ENCODE measurements at regions not wholly inside any gene's neighbourhood (a gene's known extent, or its start where the extent isn't known, plus 50 kb on each side); places are given as distances from the start of the nearest gene placed in this dataset.

GRCh38 chr6:90910893-90911292 is 324.0 kb upstream of the MAP3K7 start:
- no peak overlapping the region for H3K9ac ChIP-seq (ENCODE audit: low read length)
- intact Hi-C loops (cut with micrococcal nuclease), result no loop called here
- ChIA-PET POLR2A (ENCODE audit: unreplicated experiment) (no interaction called here), CTCF (no interaction called here)
- no peaks in the 10 kb centered on the region for H3K9me2 ChIP-seq (replicated peaks; ENCODE audit: low read length)
- H3F3A ChIP-seq (ENCODE audit: low read length, unreplicated experiment), result no peaks in the 10 kb centered on the region
- H3K27ac ChIP-seq (ENCODE audit: low read length), result no peak overlapping the region
- DNase-seq (no peak), ATAC-seq (no peak)
- H3K4me2 ChIP-seq (ENCODE audit: low read length), result no peak overlapping the region
- no peaks in the 10 kb centered on the region for H4K20me1 ChIP-seq (ENCODE audit: low read length)
- no peaks in the 10 kb centered on the region for H3K4me1 ChIP-seq (ENCODE audit: insufficient read depth, low read length)
- no peak overlapping the region for H3K4me3 ChIP-seq (ENCODE audit: low read length)
- BruUV-seq (replicated peaks), result no TSS peak
- no peaks in the 10 kb centered on the region for H3K79me2 ChIP-seq (ENCODE audit: low read length)
- H3K9me3 ChIP-seq (ENCODE audit: low read length), result no peaks in the 10 kb centered on the region
- no peak for TF ChIP-seq EZH2phosphoT487 (IDR thresholded peaks at IDR 0.05; ENCODE audit: borderline replicate concordance, low read length)
- no peak for TF ChIP-seq EZH2 (IDR thresholded peaks at IDR 0.05; ENCODE audit: low read length, unreplicated experiment)
- TF ChIP-seq CTCF (conservative IDR thresholded peaks at IDR 0.05; ENCODE audit: low read depth, low read length), result no peak
- H3K27me3 ChIP-seq (ENCODE audit: low read length), result no peaks in the 10 kb centered on the region
- no peaks in the 10 kb centered on the region for H3K36me3 ChIP-seq (ENCODE audit: low read depth, low read length)
- H2AFZ ChIP-seq (ENCODE audit: low read length), result no peak overlapping the region

GRCh38 chr6:90907931-90908655 is 321.2 kb upstream of the MAP3K7 start:
- Histone ChIP-seq H3K4me1 (ENCODE audit: insufficient read depth, low read length) (no peaks in the 10 kb centered on the region), H3K4me2 (ENCODE audit: low read length) (no peak overlapping the region)

More at GRCh38 chr6:90907931-90908655, 321.2 kb upstream of the MAP3K7 start:
- no peaks in the 10 kb centered on the region for H4K20me1 ChIP-seq (ENCODE audit: low read length)
- intact Hi-C loops (cut with micrococcal nuclease), result no loop called here
- no peaks in the 10 kb centered on the region for H3K27me3 ChIP-seq (ENCODE audit: low read length)
- H3K9me3 ChIP-seq (ENCODE audit: low read length), result no peaks in the 10 kb centered on the region
- DNase-seq (no peak), ATAC-seq (no peak)
- TF ChIP-seq EZH2 (IDR thresholded peaks at IDR 0.05; ENCODE audit: low read length, unreplicated experiment) (no peak), EZH2phosphoT487 (IDR thresholded peaks at IDR 0.05; ENCODE audit: borderline replicate concordance, low read length) (no peak), CTCF (conservative IDR thresholded peaks at IDR 0.05; ENCODE audit: low read depth, low read length) (no peak)
- CTCF ChIA-PET, result no interaction called here
- no peaks in the 10 kb centered on the region for H3K36me3 ChIP-seq (ENCODE audit: low read depth, low read length)
- H3K9me2 ChIP-seq (replicated peaks; ENCODE audit: low read length), result no peaks in the 10 kb centered on the region
- POLR2A ChIA-PET (ENCODE audit: unreplicated experiment), result no interaction called here
- BruUV-seq (replicated peaks), result no TSS peak
- no peaks in the 10 kb centered on the region for H3F3A ChIP-seq (ENCODE audit: low read length, unreplicated experiment)
- no peak overlapping the region for H3K27ac ChIP-seq (ENCODE audit: low read length)
- H3K4me3 ChIP-seq (ENCODE audit: low read length), result no peak overlapping the region
- no peak overlapping the region for H3K9ac ChIP-seq (ENCODE audit: low read length)
- H2AFZ ChIP-seq (ENCODE audit: low read length), result no peak overlapping the region
- no peaks in the 10 kb centered on the region for H3K79me2 ChIP-seq (ENCODE audit: low read length)

All from PC-3 (cell line).